Breast epithelium (tissue), 4 donors: ENCODE measurements at regions not wholly inside any gene's neighbourhood (a gene's known extent, or its start where the extent isn't known, plus 50 kb on each side); places are given as distances from the start of the nearest gene placed in this dataset.

Experiments used
- DNase-seq, 2 donors: peaks; one replicate each; pipeline ENCODE4 v3.0.0-alpha.2; 2019; ENCODE audit warnings: low spot score in 2 of 2
- H3K27ac ChIP-seq, 2 donors: fragments of 200-600 bp; sonication (generic) in 1 of 2; one replicate each; pipeline ENCODE4 v1.5.1; 2016 to 2019; ENCODE audit warnings: mild to moderate bottlenecking in 1 of 2
- H3K27me3 ChIP-seq, 2 donors: fragments of 200-600 bp; sonication (generic) in 1 of 2; one replicate each; pipeline versions ENCODE4 v1.5.1 to v1.6.0; 2017 to 2019; ENCODE audit warnings: control low read depth in 1 of 2, mild to moderate bottlenecking in 1 of 2
- H3K36me3 ChIP-seq: fragments of 200-600 bp; one replicate; pipeline ENCODE4 v1.5.1; 2019
- H3K4me1 ChIP-seq, 2 donors: fragments of 200-600 bp; sonication (generic); one replicate each; pipeline ENCODE4 v1.5.1; 2016 to 2019; ENCODE audit warnings: control low read depth in 1 of 2
- H3K4me3 ChIP-seq, 3 donors: fragments of 200-600 bp; sonication (generic); 1 replicate in 2 of 3; 2 replicates in 1 of 3; pipeline ENCODE4 v1.5.1; 2016 to 2019; ENCODE audit warnings: mild to moderate bottlenecking in 3 of 3, moderate library complexity in 2 of 3
- H3K9me3 ChIP-seq, 2 donors: fragments of 200-600 bp; sonication (generic) in 1 of 2; one replicate each; pipeline ENCODE4 v1.5.1; 2016 to 2019; ENCODE audit warnings: control low read depth in 1 of 2
- POLR2A ChIP-seq: fragments of 450-650 bp; IDR thresholded peaks from one replicate; pipeline ENCODE4 v1.6.1; 2016; ENCODE audit warnings: antibody characterized with exemption, mild to moderate bottlenecking, moderate library complexity
- POLR2AphosphoS5 ChIP-seq, 3 donors: sonication (generic); formaldehyde crosslinking; IDR thresholded peaks; one replicate each; pipeline ENCODE4 v1.6.1; 2017; ENCODE audit warnings: antibody characterized with exemption in 3 of 3
- intact Hi-C: fragments of 100-400 bp; cut with DNase I; formaldehyde crosslinking; loops from one replicate; pipeline ENCODE4 v1.15.1; 2023; ENCODE audit warnings: low total_unique reads
- TF ChIP-seq, protein P1 (sequence below), 3 donors: fragments of 450-650 bp; IDR thresholded peaks; one replicate each; pipeline ENCODE4 v1.5.1; 2016 to 2017; ENCODE audit warnings: antibody characterized with exemption in 3 of 3, mild to moderate bottlenecking in 3 of 3, moderate library complexity in 3 of 3

- Histone ChIP-seq H3K4me1 (no peaks in the 10 kb centered on the region), H3K27me3 (no peaks in the 10 kb centered on the region)
These were observed 54.2 kb upstream of the RMST start for GRCh38 chr12:97408363-97408762.

GRCh38 chr12:97411341-97411740, 51.3 kb upstream of the RMST start:
- intact Hi-C loops: no loop called here
- Histone ChIP-seq H3K27ac (no peak overlapping the region), H3K27me3 (no peaks in the 10 kb centered on the region), H3K4me3 (no peak overlapping the region), H3K9me3 (no peaks in the 10 kb centered on the region), H3K4me1 (no peaks in the 10 kb centered on the region), H3K36me3 (no peaks in the 10 kb centered on the region)
- DNase-seq: no peak
- TF ChIP-seq, protein P1, sequence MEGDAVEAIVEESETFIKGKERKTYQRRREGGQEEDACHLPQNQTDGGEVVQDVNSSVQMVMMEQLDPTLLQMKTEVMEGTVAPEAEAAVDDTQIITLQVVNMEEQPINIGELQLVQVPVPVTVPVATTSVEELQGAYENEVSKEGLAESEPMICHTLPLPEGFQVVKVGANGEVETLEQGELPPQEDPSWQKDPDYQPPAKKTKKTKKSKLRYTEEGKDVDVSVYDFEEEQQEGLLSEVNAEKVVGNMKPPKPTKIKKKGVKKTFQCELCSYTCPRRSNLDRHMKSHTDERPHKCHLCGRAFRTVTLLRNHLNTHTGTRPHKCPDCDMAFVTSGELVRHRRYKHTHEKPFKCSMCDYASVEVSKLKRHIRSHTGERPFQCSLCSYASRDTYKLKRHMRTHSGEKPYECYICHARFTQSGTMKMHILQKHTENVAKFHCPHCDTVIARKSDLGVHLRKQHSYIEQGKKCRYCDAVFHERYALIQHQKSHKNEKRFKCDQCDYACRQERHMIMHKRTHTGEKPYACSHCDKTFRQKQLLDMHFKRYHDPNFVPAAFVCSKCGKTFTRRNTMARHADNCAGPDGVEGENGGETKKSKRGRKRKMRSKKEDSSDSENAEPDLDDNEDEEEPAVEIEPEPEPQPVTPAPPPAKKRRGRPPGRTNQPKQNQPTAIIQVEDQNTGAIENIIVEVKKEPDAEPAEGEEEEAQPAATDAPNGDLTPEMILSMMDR (IDR thresholded peaks at IDR 0.05): no peak
- no peak for TF ChIP-seq POLR2A
- no peak for TF ChIP-seq POLR2AphosphoS5 (IDR thresholded peaks at IDR 0.05)

More at GRCh38 chr12:97408363-97408762, 54.2 kb upstream of the RMST start:
- Histone ChIP-seq H3K9me3 (no peaks in the 10 kb centered on the region), H3K36me3 (no peaks in the 10 kb centered on the region), H3K4me3 (no peak overlapping the region), H3K27ac (no peak overlapping the region)
- TF ChIP-seq, protein P1 (IDR thresholded peaks at IDR 0.05): no peak
- TF ChIP-seq POLR2AphosphoS5 (IDR thresholded peaks at IDR 0.05) (no peak), POLR2A (no peak)
- intact Hi-C loops: no loop called here
- no peak for DNase-seq
